ENCODE measurements at regions not wholly inside any gene's neighbourhood (a gene's known extent, or its start where the extent isn't known, plus 50 kb on each side); places are given as distances from the start of the nearest gene placed in this dataset.
"Not testable (repeated sequence)": the region's sequence is repeated elsewhere in the genome, so short reads cannot be mapped to it uniquely, and the experiment has no call there.

GRCh38 chr4:128758314-128758922 is 51.1 kb upstream of the JADE1 start:
- Mint-ChIP-seq H3K27ac (no peak overlapping the region), H3K27me3 (peaks cover 5% of the 10 kb centered on the region), H3K9me3 (no peaks in the 10 kb centered on the region), H3K4me3 (no peak overlapping the region), H3K36me3 (ENCODE audit: low read depth) (no peaks in the 10 kb centered on the region), H3K4me1 (no peaks in the 10 kb centered on the region)
- ATAC-seq, result no peak
- no peak for DNase-seq

GRCh38 chr4:128757712-128758111 is 51.8 kb upstream of the JADE1 start:
- DNase-seq (no peak), ATAC-seq (no peak)
- H3K4me3 Mint-ChIP-seq, result no peak overlapping the region
- H3K27ac Mint-ChIP-seq, result no peak overlapping the region
- H3K9me3 Mint-ChIP-seq, result no peaks in the 10 kb centered on the region
- no peaks in the 10 kb centered on the region for H3K36me3 Mint-ChIP-seq (ENCODE audit: low read depth)
- H3K27me3 Mint-ChIP-seq, result peaks cover 5% of the 10 kb centered on the region
- no peaks in the 10 kb centered on the region for H3K4me1 Mint-ChIP-seq

GRCh38 chr4:128751354-128751753 is 58.1 kb upstream of the JADE1 start:
- Mint-ChIP-seq H3K4me1 (no peaks in the 10 kb centered on the region), H3K36me3 (ENCODE audit: low read depth) (no peaks in the 10 kb centered on the region), H3K27ac (no peak overlapping the region), H3K4me3 (no peak overlapping the region), H3K27me3 (no peaks in the 10 kb centered on the region), H3K9me3 (no peaks in the 10 kb centered on the region)
- no peak for ATAC-seq
- DNase-seq, result no peak

GRCh38 chr4:128741748-128742147 is 67.8 kb upstream of the JADE1 start:
- DNase-seq; H3K36me3 Mint-ChIP-seq (ENCODE audit: low read depth); H3K4me3 Mint-ChIP-seq; ATAC-seq; H3K4me1 Mint-ChIP-seq; H3K27ac Mint-ChIP-seq; H3K27me3 Mint-ChIP-seq; H3K9me3 Mint-ChIP-seq: not testable (repeated sequence)

GRCh38 chr4:128737098-128737513 is 72.4 kb upstream of the JADE1 start:
- H3K9me3 Mint-ChIP-seq, result no peaks in the 10 kb centered on the region
- no peak overlapping the region for H3K27ac Mint-ChIP-seq
- H3K27me3 Mint-ChIP-seq, result no peaks in the 10 kb centered on the region
- DNase-seq, result no peak
- H3K36me3 Mint-ChIP-seq (ENCODE audit: low read depth), result no peaks in the 10 kb centered on the region
- H3K4me1 Mint-ChIP-seq, result no peaks in the 10 kb centered on the region
- H3K4me3 Mint-ChIP-seq, result no peak overlapping the region
- ATAC-seq, result no peak

GRCh38 chr4:128735714-128736113 is 73.8 kb upstream of the JADE1 start:
- no peak overlapping the region for H3K4me3 Mint-ChIP-seq
- no peak for DNase-seq
- no peaks in the 10 kb centered on the region for H3K27me3 Mint-ChIP-seq
- no peaks in the 10 kb centered on the region for H3K9me3 Mint-ChIP-seq
- no peaks in the 10 kb centered on the region for H3K4me1 Mint-ChIP-seq
- H3K36me3 Mint-ChIP-seq (ENCODE audit: low read depth), result no peaks in the 10 kb centered on the region
- H3K27ac Mint-ChIP-seq, result no peak overlapping the region
- ATAC-seq, result no peak

- Mint-ChIP-seq H3K27me3 (no peaks in the 10 kb centered on the region), H3K27ac (no peak overlapping the region), H3K36me3 (ENCODE audit: low read depth) (no peaks in the 10 kb centered on the region), H3K4me3 (no peak overlapping the region), H3K4me1 (no peaks in the 10 kb centered on the region), H3K9me3 (no peaks in the 10 kb centered on the region)
- DNase-seq (no peak), ATAC-seq (no peak)
Measured at GRCh38 chr4:128728190-128728589, 81.3 kb upstream of the JADE1 start.

GRCh38 chr4:128727658-128728057 is 81.8 kb upstream of the JADE1 start:
- no peaks in the 10 kb centered on the region for H3K4me1 Mint-ChIP-seq
- no peak overlapping the region for H3K27ac Mint-ChIP-seq
- no peaks in the 10 kb centered on the region for H3K27me3 Mint-ChIP-seq
- H3K9me3 Mint-ChIP-seq, result no peaks in the 10 kb centered on the region
- H3K4me3 Mint-ChIP-seq, result no peak overlapping the region
- DNase-seq (no peak), ATAC-seq (no peak)
- H3K36me3 Mint-ChIP-seq (ENCODE audit: low read depth), result no peaks in the 10 kb centered on the region

GRCh38 chr4:128725405-128726055 is 84.0 kb upstream of the JADE1 start:
- Mint-ChIP-seq H3K4me3 (no peak overlapping the region), H3K36me3 (ENCODE audit: low read depth) (no peaks in the 10 kb centered on the region), H3K27me3 (no peaks in the 10 kb centered on the region), H3K9me3 (no peaks in the 10 kb centered on the region), H3K27ac (no peak overlapping the region), H3K4me1 (no peaks in the 10 kb centered on the region)
- DNase-seq (no peak), ATAC-seq (no peak)

GRCh38 chr4:128722911-128723310 is 86.6 kb upstream of the JADE1 start:
- Mint-ChIP-seq H3K27ac (no peak overlapping the region), H3K9me3 (no peaks in the 10 kb centered on the region), H3K36me3 (ENCODE audit: low read depth) (no peaks in the 10 kb centered on the region), H3K27me3 (peaks cover 2% of the 10 kb centered on the region), H3K4me1 (no peaks in the 10 kb centered on the region), H3K4me3 (no peak overlapping the region)
- ATAC-seq (no peak), DNase-seq (no peak)

GRCh38 chr4:128721896-128722295 is 87.6 kb upstream of the JADE1 start:
- DNase-seq, result no peak
- Mint-ChIP-seq H3K27ac (no peak overlapping the region), H3K4me1 (no peaks in the 10 kb centered on the region), H3K36me3 (ENCODE audit: low read depth) (no peaks in the 10 kb centered on the region), H3K27me3 (peaks cover 2% of the 10 kb centered on the region), H3K4me3 (no peak overlapping the region), H3K9me3 (no peaks in the 10 kb centered on the region)
- ATAC-seq, result no peak

GRCh38 chr4:128720270-128720669 is 89.2 kb upstream of the JADE1 start:
- Mint-ChIP-seq H3K4me1 (no peaks in the 10 kb centered on the region), H3K36me3 (ENCODE audit: low read depth) (no peaks in the 10 kb centered on the region), H3K9me3 (no peaks in the 10 kb centered on the region), H3K27me3 (peaks cover 2% of the 10 kb centered on the region), H3K4me3 (no peak overlapping the region), H3K27ac (no peak overlapping the region)
- DNase-seq (no peak), ATAC-seq (no peak)

- H3K27me3 Mint-ChIP-seq, result peaks cover 2% of the 10 kb centered on the region
- DNase-seq (no peak), ATAC-seq (no peak)
- H3K36me3 Mint-ChIP-seq (ENCODE audit: low read depth), result no peaks in the 10 kb centered on the region
- H3K9me3 Mint-ChIP-seq, result no peaks in the 10 kb centered on the region
- H3K27ac Mint-ChIP-seq, result no peak overlapping the region
- H3K4me1 Mint-ChIP-seq, result no peaks in the 10 kb centered on the region
- H3K4me3 Mint-ChIP-seq, result no peak overlapping the region
Measured at GRCh38 chr4:128718768-128719167, 90.7 kb upstream of the JADE1 start.

- Mint-ChIP-seq H3K27me3 (peaks cover 2% of the 10 kb centered on the region), H3K9me3 (no peaks in the 10 kb centered on the region), H3K4me1 (no peaks in the 10 kb centered on the region), H3K36me3 (ENCODE audit: low read depth) (no peaks in the 10 kb centered on the region), H3K4me3 (no peak overlapping the region), H3K27ac (no peak overlapping the region)
- ATAC-seq, result no peak
- no peak for DNase-seq
Measured at GRCh38 chr4:128716338-128716737, 93.2 kb upstream of the JADE1 start.

GRCh38 chr4:128715616-128716015 is 93.9 kb upstream of the JADE1 start:
- H3K27ac Mint-ChIP-seq, result no peak overlapping the region
- no peak for DNase-seq
- H3K4me1 Mint-ChIP-seq, result no peaks in the 10 kb centered on the region
- H3K9me3 Mint-ChIP-seq, result no peaks in the 10 kb centered on the region
- ATAC-seq, result no peak
- H3K27me3 Mint-ChIP-seq, result peaks cover 2% of the 10 kb centered on the region
- no peaks in the 10 kb centered on the region for H3K36me3 Mint-ChIP-seq (ENCODE audit: low read depth)
- H3K4me3 Mint-ChIP-seq, result no peak overlapping the region

GRCh38 chr4:128711361-128711760 is 98.1 kb upstream of the JADE1 start:
- Mint-ChIP-seq H3K27me3 (no peaks in the 10 kb centered on the region), H3K27ac (no peak overlapping the region), H3K4me3 (no peak overlapping the region), H3K4me1 (peaks cover 4% of the 10 kb centered on the region), H3K9me3 (no peaks in the 10 kb centered on the region), H3K36me3 (ENCODE audit: low read depth) (no peaks in the 10 kb centered on the region)
- DNase-seq (no peak), ATAC-seq (no peak)

Data from activated naive CD8-positive, alpha-beta T cell treated with anti-CD3 and anti-CD28 coated beads, Interleukin-2, amount 50 U/mL, for 24 hours (primary cell).